ENCODE measurements at regions not wholly inside any gene's neighbourhood (a gene's known extent, or its start where the extent isn't known, plus 50 kb on each side); places are given as distances from the start of the nearest gene placed in this dataset.

- no peaks in the 10 kb centered on the region for H3K36me3 ChIP-seq
- H3K27ac ChIP-seq (replicated peaks in 1 of 4), result no peak overlapping the region
- intact Hi-C loops (cut with DNase I), result no loop called here
- H3K4me1 ChIP-seq, result peaks cover 0 to 2% (median 0%) of the 10 kb centered on the region in 4 donors
- TF ChIP-seq POLR2A (IDR thresholded peaks at IDR 0.05; ENCODE audit: low read depth) (no peak), POLR2AphosphoS5 (IDR thresholded peaks at IDR 0.05) (no peak), EP300 (IDR thresholded peaks at IDR 0.05) (no peak)
- TF ChIP-seq, protein P1, sequence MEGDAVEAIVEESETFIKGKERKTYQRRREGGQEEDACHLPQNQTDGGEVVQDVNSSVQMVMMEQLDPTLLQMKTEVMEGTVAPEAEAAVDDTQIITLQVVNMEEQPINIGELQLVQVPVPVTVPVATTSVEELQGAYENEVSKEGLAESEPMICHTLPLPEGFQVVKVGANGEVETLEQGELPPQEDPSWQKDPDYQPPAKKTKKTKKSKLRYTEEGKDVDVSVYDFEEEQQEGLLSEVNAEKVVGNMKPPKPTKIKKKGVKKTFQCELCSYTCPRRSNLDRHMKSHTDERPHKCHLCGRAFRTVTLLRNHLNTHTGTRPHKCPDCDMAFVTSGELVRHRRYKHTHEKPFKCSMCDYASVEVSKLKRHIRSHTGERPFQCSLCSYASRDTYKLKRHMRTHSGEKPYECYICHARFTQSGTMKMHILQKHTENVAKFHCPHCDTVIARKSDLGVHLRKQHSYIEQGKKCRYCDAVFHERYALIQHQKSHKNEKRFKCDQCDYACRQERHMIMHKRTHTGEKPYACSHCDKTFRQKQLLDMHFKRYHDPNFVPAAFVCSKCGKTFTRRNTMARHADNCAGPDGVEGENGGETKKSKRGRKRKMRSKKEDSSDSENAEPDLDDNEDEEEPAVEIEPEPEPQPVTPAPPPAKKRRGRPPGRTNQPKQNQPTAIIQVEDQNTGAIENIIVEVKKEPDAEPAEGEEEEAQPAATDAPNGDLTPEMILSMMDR (IDR thresholded peaks at IDR 0.05), result no peak
- H3K4me3 ChIP-seq, result no peak overlapping the region
- no peaks in the 10 kb centered on the region for H3K9me3 ChIP-seq
- H3K27me3 ChIP-seq, result peaks cover 0 to 8% (median 0%) of the 10 kb centered on the region in 4 donors
- no peak for DNase-seq (ENCODE audit: extremely low spot score)
- 64% methylated on average over 4 of the region's 4 CpGs for WGBS
These were observed 523.6 kb downstream of the NTRK3 start for GRCh38 chr15:87732976-87733375.

DNA sequence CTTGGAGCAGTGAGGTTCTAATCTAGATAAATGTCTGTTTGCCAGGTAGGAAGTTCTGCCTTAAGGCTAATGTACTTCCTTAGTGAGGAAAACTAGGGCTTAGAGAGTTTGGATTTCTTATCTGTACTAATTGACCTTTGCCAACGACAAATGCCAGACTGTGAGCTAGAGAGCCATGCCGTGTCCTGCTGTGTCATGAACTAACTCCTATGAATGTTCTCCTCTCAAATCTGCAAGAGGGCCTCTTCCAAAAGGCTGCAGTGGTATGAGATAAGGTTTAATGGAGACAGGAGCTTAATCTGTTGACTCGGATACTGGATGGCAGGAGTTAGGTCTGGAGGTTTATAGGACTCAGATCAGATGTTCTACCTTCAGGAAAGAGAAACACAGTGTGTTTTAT is 524.9 kb downstream of the NTRK3 start:
- no peak for TF ChIP-seq POLR2A (IDR thresholded peaks at IDR 0.05; ENCODE audit: low read depth)
- TF ChIP-seq EP300 (IDR thresholded peaks at IDR 0.05), result no peak
- TF ChIP-seq, protein P1 (IDR thresholded peaks at IDR 0.05), result no peak
- no peak for TF ChIP-seq POLR2AphosphoS5 (IDR thresholded peaks at IDR 0.05)
- intact Hi-C loops (cut with DNase I), result no loop called here
- no peaks in the 10 kb centered on the region for H3K9me3 ChIP-seq
- peaks cover 0 to 8% (median 0%) of the 10 kb centered on the region in 4 donors for H3K27me3 ChIP-seq
- no peak overlapping the region for H3K4me3 ChIP-seq
- no peak overlapping the region for H3K27ac ChIP-seq (replicated peaks in 1 of 4)
- DNase-seq (ENCODE audit: extremely low spot score), result no peak
- 71% methylated on average over 3 of the region's 3 CpGs for WGBS
- H3K36me3 ChIP-seq, result no peaks in the 10 kb centered on the region
- H3K4me1 ChIP-seq, result peaks cover 0 to 2% (median 0%) of the 10 kb centered on the region in 4 donors

DNA sequence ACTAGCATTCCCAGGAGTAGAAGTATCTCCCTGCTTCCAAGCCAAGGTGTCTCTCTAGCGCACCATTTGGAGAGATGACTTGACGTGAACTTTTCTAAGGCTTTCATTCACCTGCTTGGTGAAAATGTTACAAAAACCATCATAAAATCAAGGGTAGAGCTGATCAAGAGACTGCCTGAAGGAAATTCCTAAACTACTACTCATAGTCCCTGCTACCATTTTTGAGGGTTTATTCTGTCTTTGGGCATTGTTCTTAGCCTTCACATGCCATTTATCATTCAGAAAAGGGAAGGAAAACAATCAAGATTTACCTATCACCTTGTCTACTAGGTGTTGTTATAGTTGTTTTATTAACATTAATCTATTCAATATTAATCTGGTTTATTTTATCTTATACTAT is 525.8 kb downstream of the NTRK3 start:
- Histone ChIP-seq H3K36me3 (no peaks in the 10 kb centered on the region), H3K27me3 (peaks cover 0 to 8% (median 0%) of the 10 kb centered on the region in 4 donors), H3K27ac (replicated peaks in 1 of 4) (no peak overlapping the region), H3K4me1 (peaks cover 0 to 2% (median 0%) of the 10 kb centered on the region in 4 donors), H3K4me3 (no peak overlapping the region), H3K9me3 (no peaks in the 10 kb centered on the region)
- intact Hi-C loops (cut with DNase I), result no loop called here
- DNase-seq (ENCODE audit: extremely low spot score), result no peak
- WGBS, result 91% methylated on average over 2 of the region's 2 CpGs
- no peak for TF ChIP-seq EP300 (IDR thresholded peaks at IDR 0.05)
- no peak for TF ChIP-seq POLR2AphosphoS5 (IDR thresholded peaks at IDR 0.05)
- TF ChIP-seq, protein P1 (IDR thresholded peaks at IDR 0.05), result no peak
- no peak for TF ChIP-seq POLR2A (IDR thresholded peaks at IDR 0.05; ENCODE audit: low read depth)

DNA sequence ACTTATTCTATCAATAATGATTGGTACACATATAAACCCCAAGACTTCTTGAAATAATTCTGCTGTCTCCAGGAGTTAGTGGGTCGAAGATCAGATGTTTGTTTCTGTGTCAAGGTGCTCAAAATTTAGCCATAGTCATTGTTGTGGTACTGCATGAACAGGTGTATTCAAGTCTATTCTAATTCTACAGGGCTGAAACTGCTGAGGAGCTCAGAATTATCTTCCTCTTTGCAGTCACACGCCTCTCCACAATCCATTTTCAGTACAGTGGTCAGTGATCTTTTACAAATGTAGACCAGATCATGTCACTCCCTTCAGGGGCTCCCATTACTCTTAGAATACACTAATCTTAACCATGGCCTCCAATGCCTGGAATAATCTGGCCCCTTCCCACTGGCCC is 527.5 kb downstream of the NTRK3 start:
- H3K27ac ChIP-seq (replicated peaks in 1 of 4), result no peak overlapping the region
- peaks cover 0 to 8% (median 0%) of the 10 kb centered on the region in 4 donors for H3K27me3 ChIP-seq
- DNase-seq (ENCODE audit: extremely low spot score), result no peak
- 86% methylated on average over 2 of the region's 2 CpGs for WGBS
- TF ChIP-seq, protein P1 (IDR thresholded peaks at IDR 0.05), result no peak
- no peak for TF ChIP-seq EP300 (IDR thresholded peaks at IDR 0.05)
- TF ChIP-seq POLR2A (IDR thresholded peaks at IDR 0.05; ENCODE audit: low read depth), result no peak
- no peak for TF ChIP-seq POLR2AphosphoS5 (IDR thresholded peaks at IDR 0.05)
- no peaks in the 10 kb centered on the region for H3K9me3 ChIP-seq
- H3K4me3 ChIP-seq, result no peak overlapping the region
- intact Hi-C loops (cut with DNase I), result no loop called here
- H3K36me3 ChIP-seq, result no peaks in the 10 kb centered on the region
- H3K4me1 ChIP-seq, result peaks cover 0 to 2% (median 0%) of the 10 kb centered on the region in 4 donors

- Histone ChIP-seq H3K36me3 (no peaks in the 10 kb centered on the region), H3K4me3 (no peak overlapping the region), H3K9me3 (no peaks in the 10 kb centered on the region), H3K4me1 (no peaks in the 10 kb centered on the region), H3K27ac (replicated peaks in 1 of 4) (no peak overlapping the region), H3K27me3 (peaks cover 0 to 12% (median 0%) of the 10 kb centered on the region in 4 donors)
- DNase-seq (ENCODE audit: extremely low spot score), result no peak
- TF ChIP-seq EP300 (IDR thresholded peaks at IDR 0.05) (no peak), POLR2AphosphoS5 (IDR thresholded peaks at IDR 0.05) (no peak), POLR2A (IDR thresholded peaks at IDR 0.05; ENCODE audit: low read depth) (no peak)
- TF ChIP-seq, protein P1 (IDR thresholded peaks at IDR 0.05), result no peak
- 58% methylated on average over 2 of the region's 2 CpGs for WGBS
- intact Hi-C loops (cut with DNase I), result no loop called here
These were observed 529.5 kb downstream of the NTRK3 start for GRCh38 chr15:87727073-87727472.
